K562 (cell line): ENCODE measurements at regions not wholly inside any gene's neighbourhood (a gene's known extent, or its start where the extent isn't known, plus 50 kb on each side); places are given as distances from the start of the nearest gene placed in this dataset.

ENCODE experiments used
- HDGF ChIP-seq: fragments of 450-650 bp; IDR thresholded peaks from 2 replicates; pipeline ENCODE4 v1.6.1; 2016
- POLR2A ChIP-seq: fragments of 450-650 bp; conservative IDR thresholded peaks from 2 replicates; pipeline ENCODE4 v1.6.1; 2016
- RNF2 ChIP-seq: sonication (generic); IDR thresholded peaks from 2 replicates; pipeline ENCODE4 v1.6.1; 2016
- ZBTB1 ChIP-seq: sonication (generic); formaldehyde crosslinking; IDR thresholded peaks from 2 replicates; pipeline ENCODE4 v1.8.1; 2023; ENCODE audit warnings: missing genetic modification reagents, low read depth, mild to moderate bottlenecking, borderline replicate concordance
- ZNF311 ChIP-seq: fragments of 250-450 bp; sonication (Bioruptor Pico); IDR thresholded peaks from 2 replicates; pipeline ENCODE4 v1.4.0; 2020; ENCODE audit warnings: mild to moderate bottlenecking, moderate library complexity
- TF ChIP-seq, protein P1 (sequence below), 2 experiments: fragments of 450-650 bp; formaldehyde crosslinking in 1 of 2; IDR thresholded peaks; 2 replicates each; pipeline versions ENCODE4 v1.4.0 to v1.6.1; 2014 to 2020; ENCODE audit warnings: mild to moderate bottlenecking in 2 of 2, borderline replicate concordance in 1 of 2, low read depth in 1 of 2

- TF ChIP-seq ZBTB1 (no peak), ZNF311 (CRISPR knock-in tag) (no peak), HDGF (no peak), RNF2 (no peak), POLR2A (no peak)
- TF ChIP-seq, protein P1, sequence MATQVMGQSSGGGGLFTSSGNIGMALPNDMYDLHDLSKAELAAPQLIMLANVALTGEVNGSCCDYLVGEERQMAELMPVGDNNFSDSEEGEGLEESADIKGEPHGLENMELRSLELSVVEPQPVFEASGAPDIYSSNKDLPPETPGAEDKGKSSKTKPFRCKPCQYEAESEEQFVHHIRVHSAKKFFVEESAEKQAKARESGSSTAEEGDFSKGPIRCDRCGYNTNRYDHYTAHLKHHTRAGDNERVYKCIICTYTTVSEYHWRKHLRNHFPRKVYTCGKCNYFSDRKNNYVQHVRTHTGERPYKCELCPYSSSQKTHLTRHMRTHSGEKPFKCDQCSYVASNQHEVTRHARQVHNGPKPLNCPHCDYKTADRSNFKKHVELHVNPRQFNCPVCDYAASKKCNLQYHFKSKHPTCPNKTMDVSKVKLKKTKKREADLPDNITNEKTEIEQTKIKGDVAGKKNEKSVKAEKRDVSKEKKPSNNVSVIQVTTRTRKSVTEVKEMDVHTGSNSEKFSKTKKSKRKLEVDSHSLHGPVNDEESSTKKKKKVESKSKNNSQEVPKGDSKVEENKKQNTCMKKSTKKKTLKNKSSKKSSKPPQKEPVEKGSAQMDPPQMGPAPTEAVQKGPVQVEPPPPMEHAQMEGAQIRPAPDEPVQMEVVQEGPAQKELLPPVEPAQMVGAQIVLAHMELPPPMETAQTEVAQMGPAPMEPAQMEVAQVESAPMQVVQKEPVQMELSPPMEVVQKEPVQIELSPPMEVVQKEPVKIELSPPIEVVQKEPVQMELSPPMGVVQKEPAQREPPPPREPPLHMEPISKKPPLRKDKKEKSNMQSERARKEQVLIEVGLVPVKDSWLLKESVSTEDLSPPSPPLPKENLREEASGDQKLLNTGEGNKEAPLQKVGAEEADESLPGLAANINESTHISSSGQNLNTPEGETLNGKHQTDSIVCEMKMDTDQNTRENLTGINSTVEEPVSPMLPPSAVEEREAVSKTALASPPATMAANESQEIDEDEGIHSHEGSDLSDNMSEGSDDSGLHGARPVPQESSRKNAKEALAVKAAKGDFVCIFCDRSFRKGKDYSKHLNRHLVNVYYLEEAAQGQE (IDR thresholded peaks at IDR 0.05; ENCODE audit: borderline replicate concordance), result no peak
- TF ChIP-seq, protein P1 (CRISPR knock-in tag; IDR thresholded peaks at IDR 0.05; ENCODE audit: low read depth), result no peak
These were observed 84.7 kb upstream of the MEDAG start for GRCh38 chr13:30821421-30821820.
